ENCODE measurements at regions not wholly inside any gene's neighbourhood (a gene's known extent, or its start where the extent isn't known, plus 50 kb on each side); places are given as distances from the start of the nearest gene placed in this dataset.

GRCh38 chr5:167063788-167064187 is 1227.7 kb upstream of the WWC1 start:
- H3K27me3 ChIP-seq (ENCODE audit: control insufficient read depth, insufficient read depth, low read length) = no peaks in the 10 kb centered on the region
- no peaks in the 10 kb centered on the region for H3K36me3 ChIP-seq (ENCODE audit: control insufficient read depth, insufficient read depth, low read length)
- no peak overlapping the region for H3K4me3 ChIP-seq (ENCODE audit: low read depth, low read length)
- TF ChIP-seq, protein P1, sequence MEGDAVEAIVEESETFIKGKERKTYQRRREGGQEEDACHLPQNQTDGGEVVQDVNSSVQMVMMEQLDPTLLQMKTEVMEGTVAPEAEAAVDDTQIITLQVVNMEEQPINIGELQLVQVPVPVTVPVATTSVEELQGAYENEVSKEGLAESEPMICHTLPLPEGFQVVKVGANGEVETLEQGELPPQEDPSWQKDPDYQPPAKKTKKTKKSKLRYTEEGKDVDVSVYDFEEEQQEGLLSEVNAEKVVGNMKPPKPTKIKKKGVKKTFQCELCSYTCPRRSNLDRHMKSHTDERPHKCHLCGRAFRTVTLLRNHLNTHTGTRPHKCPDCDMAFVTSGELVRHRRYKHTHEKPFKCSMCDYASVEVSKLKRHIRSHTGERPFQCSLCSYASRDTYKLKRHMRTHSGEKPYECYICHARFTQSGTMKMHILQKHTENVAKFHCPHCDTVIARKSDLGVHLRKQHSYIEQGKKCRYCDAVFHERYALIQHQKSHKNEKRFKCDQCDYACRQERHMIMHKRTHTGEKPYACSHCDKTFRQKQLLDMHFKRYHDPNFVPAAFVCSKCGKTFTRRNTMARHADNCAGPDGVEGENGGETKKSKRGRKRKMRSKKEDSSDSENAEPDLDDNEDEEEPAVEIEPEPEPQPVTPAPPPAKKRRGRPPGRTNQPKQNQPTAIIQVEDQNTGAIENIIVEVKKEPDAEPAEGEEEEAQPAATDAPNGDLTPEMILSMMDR (IDR thresholded peaks at IDR 0.05; ENCODE audit: insufficient read depth, low read length, poor library complexity, severe bottlenecking) = no peak
- no peak for DNase-seq (ENCODE audit: low read depth)

DNA sequence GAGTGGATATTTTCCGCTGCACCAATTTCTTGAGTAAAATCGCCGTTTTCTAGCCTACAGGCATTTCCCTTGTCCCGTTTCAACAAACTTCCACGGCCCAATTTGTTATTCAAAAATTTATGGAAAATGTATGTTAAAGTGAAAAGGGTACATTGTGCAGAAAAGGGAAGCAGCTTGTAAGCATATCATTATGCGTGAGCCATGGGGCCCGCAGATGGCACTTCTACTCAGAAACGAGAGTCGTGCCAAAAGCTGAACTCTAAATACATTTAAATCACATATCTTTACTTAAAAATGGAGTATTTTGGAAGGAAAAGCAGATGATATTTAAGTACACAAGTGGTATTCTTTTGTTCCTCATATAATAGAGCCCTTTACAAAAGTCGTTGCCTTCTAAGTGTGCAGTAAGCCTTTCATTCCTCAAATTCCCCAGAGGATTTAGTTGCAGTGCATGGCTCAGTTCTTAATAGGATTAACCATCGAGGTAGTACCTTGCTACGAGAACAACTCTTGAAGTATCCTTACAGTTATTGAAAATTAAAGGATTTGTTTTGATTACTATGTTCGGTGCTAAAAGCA is 1227.2 kb upstream of the WWC1 start:
- TF ChIP-seq, protein P1 (IDR thresholded peaks at IDR 0.05; ENCODE audit: insufficient read depth, low read length, poor library complexity, severe bottlenecking) = no peak
- Histone ChIP-seq H3K4me3 (ENCODE audit: low read depth, low read length) (no peak overlapping the region), H3K27me3 (ENCODE audit: control insufficient read depth, insufficient read depth, low read length) (no peaks in the 10 kb centered on the region), H3K36me3 (ENCODE audit: control insufficient read depth, insufficient read depth, low read length) (no peaks in the 10 kb centered on the region)
- no peak for DNase-seq (ENCODE audit: low read depth)

GRCh38 chr5:167065794-167066193 is 1225.7 kb upstream of the WWC1 start:
- TF ChIP-seq, protein P1 (IDR thresholded peaks at IDR 0.05; ENCODE audit: insufficient read depth, low read length, poor library complexity, severe bottlenecking) = no peak
- Histone ChIP-seq H3K36me3 (ENCODE audit: control insufficient read depth, insufficient read depth, low read length) (no peaks in the 10 kb centered on the region), H3K27me3 (ENCODE audit: control insufficient read depth, insufficient read depth, low read length) (no peaks in the 10 kb centered on the region), H3K4me3 (ENCODE audit: low read depth, low read length) (no peak overlapping the region)
- DNase-seq (ENCODE audit: low read depth) = no peak

DNA sequence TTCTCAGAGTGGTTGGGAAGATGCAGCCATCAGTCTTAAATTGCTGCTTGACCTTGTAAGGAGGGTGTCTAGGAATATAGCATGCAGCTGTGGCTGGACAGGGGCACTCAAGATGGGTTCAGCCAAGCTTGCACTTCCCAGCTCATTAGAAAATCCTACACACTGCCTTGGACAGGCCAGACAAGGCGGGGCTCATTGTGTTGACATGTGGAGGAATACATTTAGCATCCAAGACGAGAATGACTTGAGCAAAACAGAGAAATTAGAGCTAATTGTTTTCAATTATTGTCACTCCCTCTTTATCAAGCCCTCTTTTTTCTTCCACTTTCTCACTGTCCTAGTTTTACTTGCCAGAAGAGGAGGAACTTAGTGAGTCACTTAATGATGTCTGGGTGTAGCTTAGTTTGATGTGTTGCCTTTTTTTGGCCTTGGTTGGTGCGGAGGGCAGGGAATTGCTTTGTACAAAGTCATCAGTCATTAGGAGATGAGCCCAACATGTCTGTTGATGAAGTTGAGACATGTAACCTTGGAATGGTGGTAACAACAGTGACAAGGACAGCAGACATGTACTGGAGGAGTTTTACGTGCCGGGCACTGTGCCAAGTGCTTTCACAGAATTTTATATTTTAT is 1219.3 kb upstream of the WWC1 start:
- DNase-seq (ENCODE audit: low read depth) = no peak
- TF ChIP-seq, protein P1 (IDR thresholded peaks at IDR 0.05; ENCODE audit: insufficient read depth, low read length, poor library complexity, severe bottlenecking) = no peak
- no peak overlapping the region for H3K4me3 ChIP-seq (ENCODE audit: low read depth, low read length)
- no peaks in the 10 kb centered on the region for H3K36me3 ChIP-seq (ENCODE audit: control insufficient read depth, insufficient read depth, low read length)
- H3K27me3 ChIP-seq (ENCODE audit: control insufficient read depth, insufficient read depth, low read length) = no peaks in the 10 kb centered on the region

DNA sequence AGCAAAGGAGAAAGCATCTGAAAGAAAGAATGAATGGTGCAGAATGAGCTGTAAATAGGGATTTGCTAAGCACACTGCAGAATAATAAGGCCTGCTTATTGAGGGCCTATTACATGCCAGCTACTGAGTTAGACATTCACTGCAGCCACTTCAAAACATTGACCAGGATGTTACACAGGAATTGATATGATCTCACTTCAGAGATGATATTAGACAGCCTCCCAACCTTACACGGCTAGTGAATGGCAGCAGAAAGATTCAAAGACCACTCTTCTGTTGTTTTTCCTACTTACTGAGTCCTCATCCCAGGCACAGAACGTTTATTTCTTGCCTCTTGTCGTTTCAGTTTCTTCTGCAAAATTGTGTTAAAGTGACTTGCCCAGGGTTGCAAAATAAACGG is 1209.9 kb upstream of the WWC1 start:
- Histone ChIP-seq H3K36me3 (ENCODE audit: control insufficient read depth, insufficient read depth, low read length) (no peaks in the 10 kb centered on the region), H3K27me3 (ENCODE audit: control insufficient read depth, insufficient read depth, low read length) (no peaks in the 10 kb centered on the region), H3K4me3 (ENCODE audit: low read depth, low read length) (no peak overlapping the region)
- DNase-seq (ENCODE audit: low read depth) = no peak
- TF ChIP-seq, protein P1 (IDR thresholded peaks at IDR 0.05; ENCODE audit: insufficient read depth, low read length, poor library complexity, severe bottlenecking) = no peak

DNA sequence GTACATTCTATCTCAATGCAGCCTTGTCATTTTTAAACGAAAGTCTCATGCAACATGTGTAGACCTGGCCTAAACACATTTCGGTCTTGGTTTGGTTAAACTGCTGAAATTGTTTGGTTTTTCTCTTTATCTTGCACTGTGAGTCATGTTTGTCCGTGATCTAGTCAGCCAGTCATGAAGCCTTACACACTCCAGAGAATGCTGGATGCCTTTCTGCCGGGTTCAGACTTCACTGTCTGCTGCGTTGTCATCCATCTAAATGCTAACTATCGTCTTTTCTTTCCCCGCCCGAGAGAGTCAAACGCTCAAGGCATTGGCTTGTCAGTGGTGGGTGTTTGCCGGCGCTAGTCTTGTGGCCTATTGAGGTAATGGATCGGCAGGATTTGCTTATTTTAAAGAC is 1194.6 kb upstream of the WWC1 start:
- no peak overlapping the region for H3K4me3 ChIP-seq (ENCODE audit: low read depth, low read length)
- H3K27me3 ChIP-seq (ENCODE audit: control insufficient read depth, insufficient read depth, low read length) = no peaks in the 10 kb centered on the region
- no peaks in the 10 kb centered on the region for H3K36me3 ChIP-seq (ENCODE audit: control insufficient read depth, insufficient read depth, low read length)
- DNase-seq (ENCODE audit: low read depth) = no peak
- TF ChIP-seq, protein P1 (IDR thresholded peaks at IDR 0.05; ENCODE audit: insufficient read depth, low read length, poor library complexity, severe bottlenecking) = no peak

Data from kidney epithelial cell (primary cell).